ENCODE measurements at regions not wholly inside any gene's neighbourhood (a gene's known extent, or its start where the extent isn't known, plus 50 kb on each side); places are given as distances from the start of the nearest gene placed in this dataset.

DNA sequence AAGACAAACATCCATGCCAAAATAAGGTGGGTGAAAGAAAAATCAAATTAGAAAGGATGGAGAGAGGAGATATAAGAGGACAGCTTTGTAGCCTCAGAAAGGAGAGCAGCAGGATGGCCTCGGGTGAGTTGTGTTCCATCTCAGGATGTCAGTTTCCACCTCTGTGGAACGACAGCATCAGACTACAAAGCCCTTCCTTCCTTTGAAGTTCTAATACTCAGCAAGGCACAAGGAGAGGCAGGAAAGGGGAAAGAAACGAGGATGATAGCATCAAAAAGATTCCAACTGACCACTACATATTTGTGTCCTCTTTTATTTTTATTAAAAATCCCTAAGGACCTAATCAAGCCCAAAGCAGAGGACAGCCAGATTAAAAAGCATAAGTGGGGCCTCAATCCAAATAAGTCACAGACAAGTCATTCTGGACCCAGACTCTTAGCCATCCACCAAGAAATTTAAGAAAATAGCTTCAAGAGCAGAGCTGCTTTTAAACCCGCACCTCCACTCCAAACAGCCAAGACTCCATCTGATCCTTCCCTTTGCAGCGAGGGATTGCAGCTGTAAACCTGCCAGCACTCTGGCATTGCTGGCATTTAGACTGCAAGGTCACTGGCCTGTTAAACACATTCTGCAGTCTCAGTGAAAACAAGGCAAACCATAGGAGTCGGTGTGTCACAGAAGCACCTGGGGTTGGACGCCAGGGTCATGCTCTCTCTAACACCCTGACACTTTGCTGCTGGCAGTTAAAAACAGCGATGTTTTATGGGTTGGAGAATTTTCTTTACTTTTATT, 314.5 kb upstream of the CHAC2 start:
- DNase-seq (ENCODE audit: low spot score in 2 of 2) (no peak), FAIRE-seq (no peak)

DNA sequence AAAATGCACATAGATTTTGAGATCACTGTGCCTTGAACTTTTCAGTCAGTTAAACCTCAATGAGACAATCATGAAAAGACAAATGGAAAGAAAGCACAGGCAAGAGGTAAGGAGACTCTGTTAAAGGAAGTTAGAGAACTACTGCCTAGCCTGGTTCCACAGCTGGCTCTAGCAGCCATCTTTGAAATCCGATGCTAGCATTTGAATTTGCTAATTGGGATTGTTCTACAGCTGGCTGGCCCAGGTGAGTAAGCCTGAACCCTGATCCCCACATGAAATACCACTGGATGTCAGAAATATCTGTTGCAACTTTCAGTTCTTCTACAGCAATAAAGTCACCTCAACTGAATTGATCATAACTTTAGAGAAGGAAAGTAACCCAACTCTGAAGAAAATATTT, 315.2 kb upstream of the CHAC2 start:
- DNase-seq (ENCODE audit: low spot score in 2 of 2) (no peak), FAIRE-seq (no peak)

DNA sequence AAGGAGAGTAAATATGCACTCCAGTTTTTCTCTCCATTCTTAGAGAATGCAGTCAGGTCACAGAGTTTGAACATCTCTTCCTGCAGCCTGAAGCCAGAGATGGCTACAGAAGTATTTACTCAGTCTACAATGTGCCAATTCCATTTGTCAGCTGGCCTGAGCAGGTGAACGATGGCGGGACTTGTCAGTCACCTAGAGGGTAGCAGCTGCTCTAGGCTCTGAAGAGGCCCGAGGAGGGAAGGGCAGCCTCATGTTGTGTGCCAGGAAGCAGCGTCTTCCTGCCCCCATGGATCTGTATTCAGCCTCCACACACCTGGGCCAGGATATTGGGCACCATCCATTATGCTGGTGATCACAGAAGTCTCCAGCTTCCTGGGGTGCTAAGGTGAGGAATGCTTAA, 316.7 kb upstream of the CHAC2 start:
- DNase-seq (ENCODE audit: low spot score in 2 of 2) (no peak), FAIRE-seq (no peak)

DNA sequence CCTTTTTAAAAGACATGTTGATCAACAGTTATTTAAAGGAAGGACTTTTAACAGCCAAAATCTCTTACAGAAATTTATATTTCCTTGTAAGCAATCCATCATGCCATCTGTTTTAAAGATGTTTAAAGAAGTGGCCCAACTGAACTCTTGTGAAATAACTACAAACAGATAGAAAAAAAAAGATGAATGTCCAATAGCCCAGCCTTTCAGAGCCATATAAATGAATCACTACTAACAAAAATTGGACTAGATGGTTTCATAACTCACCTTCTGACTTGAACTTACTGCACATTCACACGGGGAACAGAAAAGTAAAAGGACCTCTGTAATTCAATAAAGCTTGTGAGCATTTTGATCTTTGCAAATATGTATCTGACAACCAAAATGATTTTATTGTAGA, 319.0 kb upstream of the CHAC2 start:
- FAIRE-seq (no peak), DNase-seq (ENCODE audit: low spot score in 2 of 2) (no peak)

DNA sequence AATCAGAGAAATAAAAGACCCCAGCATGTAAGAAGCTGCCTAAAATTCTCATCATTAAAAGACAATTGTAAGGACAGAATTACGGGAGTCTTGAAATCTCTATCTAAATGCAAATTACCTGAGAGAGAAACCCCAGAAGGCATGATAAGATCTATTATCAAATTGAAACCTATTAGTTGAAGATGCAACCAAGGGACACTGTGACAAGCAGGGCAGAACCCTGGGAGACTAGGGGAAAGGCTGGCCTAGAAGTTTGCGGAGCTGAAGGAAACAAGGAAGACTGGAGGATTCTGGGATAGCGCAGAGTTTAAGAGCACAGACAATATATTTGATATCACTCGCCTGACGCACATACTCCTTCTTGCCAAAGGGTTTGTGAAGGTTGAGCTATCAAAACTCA, 319.5 kb upstream of the CHAC2 start:
- no peak for FAIRE-seq

DNA sequence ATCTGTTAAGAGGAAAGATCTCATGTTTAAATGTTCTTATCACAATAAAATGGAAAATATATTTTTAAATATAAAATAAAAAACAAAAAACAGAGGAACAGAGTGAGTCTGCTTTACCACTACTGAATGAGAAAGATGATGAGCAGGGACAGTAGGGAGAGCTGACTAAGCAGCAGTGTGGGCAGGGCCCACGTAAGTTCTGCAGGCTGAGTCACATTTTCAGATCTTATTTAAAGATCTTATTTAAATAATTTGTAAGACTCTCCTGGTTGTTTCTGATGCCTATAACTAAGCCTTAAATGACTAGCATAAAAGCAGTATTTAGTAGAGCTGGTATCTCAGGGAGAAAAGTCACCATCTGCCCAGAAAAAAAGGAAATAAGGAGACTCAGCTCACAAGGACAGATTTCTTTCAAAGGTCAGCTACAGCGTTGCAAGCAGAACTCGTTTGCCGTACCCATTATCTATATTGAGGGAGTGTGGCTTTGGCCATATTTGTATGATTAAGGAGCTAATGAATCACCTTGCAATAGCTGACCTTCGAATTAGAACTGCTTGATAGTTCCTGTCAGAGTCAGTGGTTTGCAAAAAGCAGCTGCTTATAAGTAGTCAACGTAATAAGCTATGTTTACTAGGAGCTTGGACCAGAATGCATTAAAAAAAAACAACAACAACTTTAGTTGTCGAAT, 322.1 kb upstream of the CHAC2 start:
- no peak for DNase-seq (ENCODE audit: low spot score in 2 of 2)
- no peak for FAIRE-seq

More for the DNA sequence above, 319.5 kb upstream of the CHAC2 start:
- DNase-seq (ENCODE audit: low spot score in 2 of 2) = no peak

DNA sequence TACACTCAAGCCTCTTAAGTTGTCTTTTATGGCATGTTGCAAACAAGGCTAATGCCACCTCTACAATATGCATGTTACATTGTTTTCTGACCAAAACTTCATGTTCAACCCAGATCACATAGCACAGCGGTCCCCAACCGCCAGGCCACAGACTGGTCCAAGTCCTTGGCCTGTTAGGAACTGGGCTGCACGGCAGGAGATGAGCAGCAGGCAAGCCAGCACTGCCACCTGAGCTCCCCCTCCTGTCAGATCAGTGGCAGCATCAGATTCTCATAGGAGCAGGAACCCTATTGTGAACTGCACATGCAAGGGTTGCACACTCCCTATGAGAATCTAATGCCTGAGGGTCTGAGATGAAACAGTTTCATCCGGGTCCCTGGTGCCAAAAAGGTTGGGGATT, 324.8 kb upstream of the CHAC2 start:
- FAIRE-seq (no peak), DNase-seq (ENCODE audit: low spot score in 2 of 2) (no peak)

DNA sequence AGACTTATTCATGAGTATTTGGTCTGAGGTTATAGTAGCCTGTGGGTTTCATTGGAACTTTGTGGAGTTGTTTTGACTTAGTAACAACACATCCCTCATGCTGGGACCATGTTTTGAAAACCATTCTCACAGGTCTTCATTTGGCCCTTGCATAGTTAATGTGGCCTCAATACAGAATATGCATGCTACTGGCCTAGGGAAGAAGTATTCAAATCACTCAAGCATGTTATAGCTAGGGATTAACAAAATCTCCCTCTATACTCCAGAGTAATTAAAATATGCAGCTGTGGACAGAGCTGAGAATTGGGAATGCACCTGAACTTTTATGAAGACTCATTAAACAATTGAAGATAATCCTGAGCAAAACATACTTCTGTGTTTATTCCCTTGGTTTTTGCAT, 325.5 kb upstream of the CHAC2 start:
- FAIRE-seq (no peak), DNase-seq (ENCODE audit: low spot score in 2 of 2) (no peak)

DNA sequence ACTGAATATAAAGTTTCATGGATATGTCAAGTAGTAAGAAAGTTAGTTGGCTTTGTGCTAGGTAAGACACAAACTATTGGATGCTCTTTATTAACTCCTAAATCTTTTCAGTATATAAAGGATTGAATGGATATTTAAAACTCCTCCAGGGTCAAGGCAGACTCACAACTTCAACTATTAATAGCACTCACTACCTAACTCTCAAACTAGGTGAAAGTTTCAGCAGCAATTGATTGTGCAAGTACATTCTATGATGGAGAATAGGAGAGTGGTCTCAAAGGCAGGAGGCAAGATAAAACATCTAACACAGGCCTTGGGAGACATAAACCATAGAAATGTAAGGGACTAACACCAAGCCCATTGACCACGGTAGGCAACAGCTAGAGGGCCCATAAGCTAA, 328.9 kb upstream of the CHAC2 start:
- DNase-seq (ENCODE audit: low spot score in 2 of 2) (no peak), FAIRE-seq (no peak)

DNA sequence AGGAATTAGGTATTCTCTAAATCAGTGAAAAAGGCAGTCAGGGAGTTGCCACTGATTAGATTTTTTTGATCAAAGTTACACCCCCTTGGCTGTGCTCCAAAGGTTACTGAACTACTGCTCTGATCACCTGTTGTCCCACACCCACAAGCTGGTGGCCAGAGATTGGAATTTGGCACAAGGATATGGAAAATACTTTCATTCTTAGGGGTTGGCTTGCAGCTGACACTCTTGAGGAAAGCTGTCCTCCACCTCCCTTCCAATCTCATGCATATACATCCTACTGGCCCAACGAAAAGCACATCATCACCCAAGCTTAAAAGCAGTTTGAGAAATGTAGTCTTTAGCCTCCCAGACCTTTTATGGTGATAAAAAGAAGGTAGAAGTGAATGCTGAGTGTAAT, 329.5 kb upstream of the CHAC2 start:
- no peak for FAIRE-seq
- DNase-seq (ENCODE audit: low spot score in 2 of 2) = no peak

DNA sequence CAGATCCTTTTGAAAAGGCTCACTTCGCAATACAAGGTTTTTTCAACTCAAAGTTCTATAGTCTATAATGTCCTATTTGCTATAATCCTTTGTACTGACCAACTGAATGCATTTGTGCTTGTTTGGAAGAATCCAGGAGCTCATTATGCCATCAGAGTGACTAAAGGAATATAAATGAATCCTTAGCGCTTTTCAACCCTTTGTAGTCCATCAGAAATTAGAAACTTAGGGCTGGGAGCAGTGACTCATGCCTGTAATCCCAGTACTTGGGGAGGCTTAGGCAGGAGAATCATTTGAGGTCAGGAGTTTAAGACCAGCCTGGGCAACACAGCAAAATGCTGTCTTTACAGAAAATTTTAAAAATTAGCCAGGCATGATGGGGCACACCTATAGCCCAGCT, 330.2 kb upstream of the CHAC2 start:
- FAIRE-seq (no peak), DNase-seq (ENCODE audit: low spot score in 2 of 2) (no peak)

DNA sequence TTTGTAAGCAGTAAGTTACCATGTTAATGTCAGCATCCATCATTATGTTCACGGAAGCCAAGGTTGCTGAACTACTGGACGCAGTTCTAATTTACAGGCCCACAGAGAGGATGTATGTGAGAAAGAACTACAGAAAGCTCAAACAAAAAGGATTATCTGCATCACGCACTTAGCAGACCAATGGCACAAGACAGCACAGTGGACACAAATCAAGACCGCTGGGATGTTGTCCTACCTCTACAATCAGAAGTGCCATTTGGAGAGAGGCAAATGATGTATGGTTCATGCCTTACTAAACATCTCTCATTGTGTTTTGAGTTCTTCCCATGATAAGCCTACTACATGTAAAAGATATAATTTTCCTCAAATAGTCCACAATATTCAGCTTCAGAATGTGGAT, 330.7 kb upstream of the CHAC2 start:
- DNase-seq (ENCODE audit: low spot score in 2 of 2) = no peak
- no peak for FAIRE-seq

DNA sequence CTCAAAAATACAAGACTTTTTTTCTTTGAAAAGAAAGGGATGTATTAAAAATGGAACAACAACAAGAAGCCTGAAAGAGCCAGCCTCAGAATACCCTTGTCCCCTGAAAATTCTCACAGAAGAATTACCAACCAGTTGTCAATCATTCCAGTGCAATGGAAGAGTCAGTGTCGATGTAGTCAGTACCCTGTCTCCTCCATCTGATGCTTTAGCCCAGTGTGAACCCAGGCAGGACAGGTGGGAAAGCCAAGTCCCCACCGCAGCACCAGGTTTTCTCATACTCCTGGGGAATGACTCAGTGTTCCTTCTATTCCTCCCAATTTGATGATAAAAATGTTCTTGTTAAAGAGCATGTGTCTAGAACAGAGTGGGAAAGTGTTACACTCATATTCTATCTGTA, 332.0 kb upstream of the CHAC2 start:
- FAIRE-seq (no peak), DNase-seq (ENCODE audit: low spot score in 2 of 2) (no peak)

DNA sequence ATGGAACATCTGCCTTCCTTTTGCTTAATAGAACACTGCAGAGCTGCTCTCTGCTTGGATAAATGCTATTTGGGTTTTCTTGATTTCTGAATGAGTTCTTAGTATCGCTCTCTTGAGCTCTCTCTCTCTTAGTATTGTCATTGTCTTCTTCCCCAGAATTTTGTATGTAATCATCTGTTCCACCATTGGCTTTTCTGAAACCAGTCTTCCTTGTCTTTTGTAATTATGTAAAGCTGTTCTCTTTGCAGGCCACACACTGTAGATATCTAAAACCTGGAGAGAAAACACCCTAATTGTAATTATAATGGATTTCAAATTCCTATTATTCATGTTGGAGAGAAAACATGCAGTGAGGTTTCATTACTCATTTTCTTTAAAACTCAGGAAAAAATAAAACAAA, 333.1 kb upstream of the CHAC2 start:
- FAIRE-seq (no peak), DNase-seq (ENCODE audit: low spot score in 2 of 2) (no peak)

DNA sequence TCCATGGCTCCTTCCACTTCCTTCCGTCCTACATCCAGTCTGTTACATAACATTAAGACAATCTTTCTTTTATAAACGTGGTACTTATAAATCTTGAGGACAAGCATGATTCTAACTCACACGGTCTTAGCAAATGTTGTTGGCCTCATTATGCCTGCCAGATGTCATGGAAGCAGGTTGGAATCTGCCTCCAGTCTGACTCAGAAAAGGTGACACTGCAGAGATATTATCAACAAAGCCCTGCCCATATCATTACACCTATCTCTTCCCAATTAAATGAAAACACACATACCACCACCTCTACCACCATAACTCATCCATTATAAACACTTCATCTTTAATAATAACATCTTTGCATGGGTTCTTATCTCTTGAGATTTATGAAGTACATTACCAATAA, 334.7 kb upstream of the CHAC2 start:
- FAIRE-seq = no peak
- no peak for DNase-seq (ENCODE audit: low spot score in 2 of 2)

DNA sequence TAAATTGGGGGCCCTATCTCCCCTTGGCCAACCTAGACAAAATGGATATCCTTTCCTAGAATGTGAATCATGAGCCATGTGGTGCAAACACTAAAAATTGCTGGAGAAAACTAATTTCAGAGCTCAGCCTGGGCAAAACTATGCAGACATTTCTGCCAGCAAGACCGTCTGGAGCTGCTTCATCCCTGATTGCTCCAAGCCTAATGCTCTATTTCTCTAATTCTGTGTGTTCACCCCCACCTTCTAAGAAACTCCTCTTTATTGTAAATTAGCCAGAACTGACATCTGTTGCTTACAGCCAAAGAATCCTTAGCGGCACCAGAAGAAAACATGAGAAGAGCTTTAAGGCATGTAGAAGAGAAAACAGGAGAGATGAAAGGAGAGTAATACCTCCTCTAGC, 337.7 kb upstream of the CHAC2 start:
- no peak for DNase-seq (ENCODE audit: low spot score in 2 of 2)

DNA sequence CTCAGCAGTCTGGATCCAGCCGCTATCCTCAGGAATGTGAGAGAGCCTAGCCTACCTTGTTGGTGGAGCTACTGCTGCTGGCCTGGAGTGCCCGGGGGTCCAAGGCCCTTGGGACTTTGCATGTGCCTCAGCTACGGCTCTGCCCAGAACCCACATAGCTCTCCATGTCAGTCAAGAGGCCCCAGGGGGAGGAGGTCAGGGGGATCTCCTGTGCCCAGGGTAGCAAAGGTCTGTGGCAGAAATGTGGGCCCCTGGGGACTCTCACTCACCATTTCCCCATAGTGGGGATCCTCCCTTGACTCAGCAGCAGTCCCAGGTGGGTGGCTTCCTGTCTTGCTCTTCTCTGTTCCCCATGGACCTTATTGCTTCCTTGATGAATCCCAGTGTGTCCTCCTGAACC, 342.7 kb upstream of the CHAC2 start:
- no peak for FAIRE-seq

More for the DNA sequence above, 337.7 kb upstream of the CHAC2 start:
- FAIRE-seq = no peak

DNA sequence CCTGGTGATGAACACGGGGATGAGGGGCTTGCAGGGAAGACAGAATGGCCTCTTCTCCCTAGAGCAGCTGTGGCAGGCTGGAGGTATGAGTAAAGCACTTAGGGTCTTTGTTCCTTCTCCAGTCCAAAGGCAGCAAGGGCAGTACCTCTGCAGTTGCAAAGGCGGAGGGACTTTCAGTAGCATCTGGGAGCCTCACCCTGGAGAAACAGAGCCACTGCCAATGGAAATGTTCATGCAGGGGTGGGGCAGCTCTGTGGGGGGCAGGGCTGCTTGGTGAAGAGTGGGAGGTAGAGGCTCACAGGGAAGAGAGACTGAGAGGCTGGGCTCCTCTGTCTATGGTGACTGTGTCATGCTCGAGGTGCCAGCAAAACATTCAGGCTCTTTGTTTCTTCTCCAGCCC, 344.1 kb upstream of the CHAC2 start:
- FAIRE-seq (no peak), DNase-seq (ENCODE audit: low spot score in 2 of 2) (no peak)

More for the DNA sequence above, 342.7 kb upstream of the CHAC2 start:
- no peak for DNase-seq (ENCODE audit: low spot score in 2 of 2)

DNA sequence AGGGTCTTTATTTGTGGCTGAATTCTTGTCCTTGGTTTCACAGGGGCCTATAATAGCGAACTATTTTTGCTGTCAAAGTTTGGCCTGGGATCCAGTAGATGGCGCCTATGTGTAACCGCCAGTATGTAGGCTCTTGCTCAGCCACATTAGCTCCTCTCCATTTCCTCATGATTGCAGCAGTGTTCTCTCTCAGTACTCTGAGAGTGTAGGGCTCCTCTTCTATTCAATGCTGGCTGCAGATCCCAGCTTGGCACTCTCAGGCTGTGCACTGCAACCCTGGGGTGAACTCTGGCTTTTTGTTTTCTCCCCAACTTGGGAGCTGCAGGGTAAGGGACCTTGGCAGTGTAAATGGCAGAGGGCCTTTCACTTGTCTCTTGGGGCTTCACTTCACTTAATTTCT, 344.6 kb upstream of the CHAC2 start:
- DNase-seq (ENCODE audit: low spot score in 2 of 2) (no peak), FAIRE-seq (no peak)

DNA sequence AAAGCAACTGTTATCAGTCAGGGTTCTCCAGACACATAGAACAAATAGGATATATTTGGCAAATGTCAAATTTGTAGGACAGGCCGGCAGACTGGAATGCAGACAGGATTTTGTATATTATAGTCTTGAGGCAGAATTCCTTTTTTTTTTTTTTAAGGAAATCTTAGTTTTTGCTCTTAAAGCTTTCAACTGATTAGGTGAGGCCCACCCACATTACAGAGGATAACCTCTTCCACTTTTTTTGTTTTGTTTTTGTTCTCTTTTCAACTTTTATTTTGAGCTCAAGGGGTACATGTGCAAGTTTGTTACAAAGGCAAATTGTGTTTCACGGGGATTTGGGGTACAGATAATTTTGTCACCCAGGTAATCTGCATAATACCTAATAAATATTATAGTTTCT, 350.2 kb upstream of the CHAC2 start:
- FAIRE-seq (no peak), DNase-seq (ENCODE audit: low spot score in 2 of 2) (no peak)

DNA sequence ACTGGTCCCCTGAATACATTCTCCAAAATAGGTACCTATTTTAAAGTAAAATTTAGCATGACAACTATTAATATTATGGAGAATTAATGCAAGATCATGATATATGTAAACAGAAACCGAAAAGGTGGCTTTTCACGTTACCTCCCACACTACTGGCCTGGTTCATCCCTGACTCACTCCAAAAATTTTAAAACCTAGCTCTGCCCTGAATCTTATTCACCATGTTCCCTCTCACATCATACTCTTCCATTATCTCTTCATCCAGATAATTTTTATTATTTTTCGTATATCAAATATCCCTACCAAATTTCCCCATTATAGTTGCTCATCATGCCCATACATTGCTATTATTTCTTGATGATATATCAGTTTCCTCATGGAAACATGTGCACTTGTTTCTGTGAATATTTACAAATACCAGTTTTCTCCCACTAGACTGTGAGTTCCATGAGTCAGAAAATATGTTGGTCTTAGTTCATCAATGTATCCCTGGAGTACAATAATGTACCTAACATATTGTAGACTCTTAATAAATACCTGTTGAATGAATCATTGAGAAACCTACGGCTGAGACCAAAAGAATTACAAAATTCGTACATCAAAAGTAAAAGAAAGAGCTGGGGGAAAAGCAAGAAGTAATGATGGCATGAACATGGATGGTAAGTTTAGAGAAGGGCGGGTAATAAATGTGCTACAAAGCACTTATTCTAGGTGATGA, 360.1 kb upstream of the CHAC2 start:
- FAIRE-seq (no peak), DNase-seq (ENCODE audit: low spot score in 2 of 2) (no peak)
